ENCODE measurements at regions not wholly inside any gene's neighbourhood (a gene's known extent, or its start where the extent isn't known, plus 50 kb on each side); places are given as distances from the start of the nearest gene placed in this dataset.
"Not testable (repeated sequence)": the region's sequence is repeated elsewhere in the genome, so short reads cannot be mapped to it uniquely, and the experiment has no call there.

GRCh38 chr6:12633746-12634145 is 82.8 kb upstream of the PHACTR1 start:
- H3K4me1 ChIP-seq (ENCODE audit: control insufficient read depth in 5 of 5, insufficient read depth in 5 of 5, low read length in 5 of 5); H3K9me3 ChIP-seq (ENCODE audit: control insufficient read depth in 5 of 5, low read length in 5 of 5); H3K4me3 ChIP-seq (ENCODE audit: low read depth in 1 of 5, low read length in 5 of 5); H3K9ac ChIP-seq (ENCODE audit: low read length in 5 of 5); H3K27me3 ChIP-seq (ENCODE audit: control insufficient read depth in 5 of 5, insufficient read depth in 4 of 5, low read length in 5 of 5); H3K27ac ChIP-seq (ENCODE audit: low read depth, low read length); H3K36me3 ChIP-seq (ENCODE audit: control insufficient read depth in 5 of 5, insufficient read depth in 5 of 5, low read length in 5 of 5): not testable (repeated sequence)

- Histone ChIP-seq H3K9me3 (ENCODE audit: control insufficient read depth in 5 of 5, low read length in 5 of 5) (peaks cover 0 to 1% (median 0%) of the 10 kb centered on the region in 5 donors), H3K4me1 (ENCODE audit: control insufficient read depth in 5 of 5, insufficient read depth in 5 of 5, low read length in 5 of 5) (no peaks in the 10 kb centered on the region), H3K4me3 (ENCODE audit: low read depth in 1 of 5, low read length in 5 of 5) (no peak overlapping the region), H3K36me3 (ENCODE audit: control insufficient read depth in 5 of 5, insufficient read depth in 5 of 5, low read length in 5 of 5) (no peaks in the 10 kb centered on the region), H3K27me3 (ENCODE audit: control insufficient read depth in 5 of 5, insufficient read depth in 4 of 5, low read length in 5 of 5) (no peaks in the 10 kb centered on the region), H3K27ac (ENCODE audit: low read depth, low read length) (no peak overlapping the region), H3K9ac (ENCODE audit: low read length in 5 of 5) (no peak overlapping the region)
Measured at GRCh38 chr6:12635375-12635774, 81.2 kb upstream of the PHACTR1 start.

- Histone ChIP-seq H3K4me3 (ENCODE audit: low read depth in 1 of 5, low read length in 5 of 5) (no peak overlapping the region), H3K9me3 (ENCODE audit: control insufficient read depth in 5 of 5, low read length in 5 of 5) (peaks cover 0 to 4% (median 0%) of the 10 kb centered on the region in 5 donors), H3K27ac (ENCODE audit: low read depth, low read length) (no peak overlapping the region), H3K9ac (ENCODE audit: low read length in 5 of 5) (no peak overlapping the region), H3K4me1 (ENCODE audit: control insufficient read depth in 5 of 5, insufficient read depth in 5 of 5, low read length in 5 of 5) (no peaks in the 10 kb centered on the region), H3K27me3 (ENCODE audit: control insufficient read depth in 5 of 5, insufficient read depth in 4 of 5, low read length in 5 of 5) (no peaks in the 10 kb centered on the region), H3K36me3 (ENCODE audit: control insufficient read depth in 5 of 5, insufficient read depth in 5 of 5, low read length in 5 of 5) (no peaks in the 10 kb centered on the region)
Measured at GRCh38 chr6:12635813-12636212, 80.8 kb upstream of the PHACTR1 start.

GRCh38 chr6:12636336-12636735 is 80.2 kb upstream of the PHACTR1 start:
- no peak overlapping the region for H3K4me3 ChIP-seq (ENCODE audit: low read depth in 1 of 5, low read length in 5 of 5)
- H3K27ac ChIP-seq (ENCODE audit: low read depth, low read length) = no peak overlapping the region
- H3K36me3 ChIP-seq (ENCODE audit: control insufficient read depth in 5 of 5, insufficient read depth in 5 of 5, low read length in 5 of 5) = no peaks in the 10 kb centered on the region
- H3K9ac ChIP-seq (ENCODE audit: low read length in 5 of 5) = no peak overlapping the region
- peaks cover 0 to 4% (median 0%) of the 10 kb centered on the region in 5 donors for H3K9me3 ChIP-seq (ENCODE audit: control insufficient read depth in 5 of 5, low read length in 5 of 5)
- H3K27me3 ChIP-seq (ENCODE audit: control insufficient read depth in 5 of 5, insufficient read depth in 4 of 5, low read length in 5 of 5) = no peaks in the 10 kb centered on the region
- H3K4me1 ChIP-seq (ENCODE audit: control insufficient read depth in 5 of 5, insufficient read depth in 5 of 5, low read length in 5 of 5) = no peaks in the 10 kb centered on the region

GRCh38 chr6:12637960-12638641 is 78.5 kb upstream of the PHACTR1 start:
- Histone ChIP-seq H3K9ac (ENCODE audit: low read length in 5 of 5) (no peak overlapping the region), H3K4me1 (ENCODE audit: control insufficient read depth in 5 of 5, insufficient read depth in 5 of 5, low read length in 5 of 5) (no peaks in the 10 kb centered on the region), H3K36me3 (ENCODE audit: control insufficient read depth in 5 of 5, insufficient read depth in 5 of 5, low read length in 5 of 5) (no peaks in the 10 kb centered on the region), H3K27me3 (ENCODE audit: control insufficient read depth in 5 of 5, insufficient read depth in 4 of 5, low read length in 5 of 5) (no peaks in the 10 kb centered on the region), H3K27ac (ENCODE audit: low read depth, low read length) (no peak overlapping the region), H3K4me3 (ENCODE audit: low read depth in 1 of 5, low read length in 5 of 5) (no peak overlapping the region), H3K9me3 (ENCODE audit: control insufficient read depth in 5 of 5, low read length in 5 of 5) (peaks cover 0 to 4% (median 0%) of the 10 kb centered on the region in 5 donors)

GRCh38 chr6:12640438-12640837 is 76.1 kb upstream of the PHACTR1 start:
- Histone ChIP-seq H3K9ac (ENCODE audit: low read length in 5 of 5) (no peak overlapping the region), H3K9me3 (ENCODE audit: control insufficient read depth in 5 of 5, low read length in 5 of 5) (peaks cover 0 to 4% (median 0%) of the 10 kb centered on the region in 5 donors), H3K4me3 (ENCODE audit: low read depth in 1 of 5, low read length in 5 of 5) (no peak overlapping the region), H3K27me3 (ENCODE audit: control insufficient read depth in 5 of 5, insufficient read depth in 4 of 5, low read length in 5 of 5) (no peaks in the 10 kb centered on the region), H3K4me1 (ENCODE audit: control insufficient read depth in 5 of 5, insufficient read depth in 5 of 5, low read length in 5 of 5) (no peaks in the 10 kb centered on the region), H3K36me3 (ENCODE audit: control insufficient read depth in 5 of 5, insufficient read depth in 5 of 5, low read length in 5 of 5) (no peaks in the 10 kb centered on the region), H3K27ac (ENCODE audit: low read depth, low read length) (no peak overlapping the region)

- not testable (repeated sequence) for H3K9ac ChIP-seq (ENCODE audit: low read length in 5 of 5); H3K9me3 ChIP-seq (ENCODE audit: control insufficient read depth in 5 of 5, low read length in 5 of 5); H3K36me3 ChIP-seq (ENCODE audit: control insufficient read depth in 5 of 5, insufficient read depth in 5 of 5, low read length in 5 of 5); H3K27me3 ChIP-seq (ENCODE audit: control insufficient read depth in 5 of 5, insufficient read depth in 4 of 5, low read length in 5 of 5); H3K4me1 ChIP-seq (ENCODE audit: control insufficient read depth in 5 of 5, insufficient read depth in 5 of 5, low read length in 5 of 5); H3K27ac ChIP-seq (ENCODE audit: low read depth, low read length); H3K4me3 ChIP-seq (ENCODE audit: low read depth in 1 of 5, low read length in 5 of 5)
Measured at GRCh38 chr6:12641785-12642184, 74.8 kb upstream of the PHACTR1 start.

GRCh38 chr6:12645941-12646340 is 70.6 kb upstream of the PHACTR1 start:
- Histone ChIP-seq H3K9ac (ENCODE audit: low read length in 5 of 5) (no peak overlapping the region), H3K9me3 (ENCODE audit: control insufficient read depth in 5 of 5, low read length in 5 of 5) (peaks cover 0 to 6% (median 0%) of the 10 kb centered on the region in 5 donors), H3K4me1 (ENCODE audit: control insufficient read depth in 5 of 5, insufficient read depth in 5 of 5, low read length in 5 of 5) (no peaks in the 10 kb centered on the region), H3K27me3 (ENCODE audit: control insufficient read depth in 5 of 5, insufficient read depth in 4 of 5, low read length in 5 of 5) (no peaks in the 10 kb centered on the region), H3K27ac (ENCODE audit: low read depth, low read length) (no peak overlapping the region), H3K36me3 (ENCODE audit: control insufficient read depth in 5 of 5, insufficient read depth in 5 of 5, low read length in 5 of 5) (no peaks in the 10 kb centered on the region), H3K4me3 (ENCODE audit: low read depth in 1 of 5, low read length in 5 of 5) (no peak overlapping the region)

- Histone ChIP-seq H3K4me1 (ENCODE audit: control insufficient read depth in 5 of 5, insufficient read depth in 5 of 5, low read length in 5 of 5) (no peaks in the 10 kb centered on the region), H3K9ac (ENCODE audit: low read length in 5 of 5) (no peak overlapping the region), H3K36me3 (ENCODE audit: control insufficient read depth in 5 of 5, insufficient read depth in 5 of 5, low read length in 5 of 5) (no peaks in the 10 kb centered on the region), H3K27ac (ENCODE audit: low read depth, low read length) (no peak overlapping the region), H3K9me3 (ENCODE audit: control insufficient read depth in 5 of 5, low read length in 5 of 5) (peaks cover 0 to 6% (median 0%) of the 10 kb centered on the region in 5 donors), H3K4me3 (ENCODE audit: low read depth in 1 of 5, low read length in 5 of 5) (no peak overlapping the region), H3K27me3 (ENCODE audit: control insufficient read depth in 5 of 5, insufficient read depth in 4 of 5, low read length in 5 of 5) (no peaks in the 10 kb centered on the region)
Measured at GRCh38 chr6:12648171-12648570, 68.4 kb upstream of the PHACTR1 start.

- no peak overlapping the region for H3K9ac ChIP-seq (ENCODE audit: low read length in 5 of 5)
- no peak overlapping the region for H3K4me3 ChIP-seq (ENCODE audit: low read depth in 1 of 5, low read length in 5 of 5)
- no peaks in the 10 kb centered on the region for H3K36me3 ChIP-seq (ENCODE audit: control insufficient read depth in 5 of 5, insufficient read depth in 5 of 5, low read length in 5 of 5)
- peaks cover 0 to 6% (median 0%) of the 10 kb centered on the region in 5 donors for H3K9me3 ChIP-seq (ENCODE audit: control insufficient read depth in 5 of 5, low read length in 5 of 5)
- no peak overlapping the region for H3K27ac ChIP-seq (ENCODE audit: low read depth, low read length)
- no peaks in the 10 kb centered on the region for H3K27me3 ChIP-seq (ENCODE audit: control insufficient read depth in 5 of 5, insufficient read depth in 4 of 5, low read length in 5 of 5)
- H3K4me1 ChIP-seq (ENCODE audit: control insufficient read depth in 5 of 5, insufficient read depth in 5 of 5, low read length in 5 of 5) = no peaks in the 10 kb centered on the region
Measured at GRCh38 chr6:12649325-12649724, 67.2 kb upstream of the PHACTR1 start.
